Loucy (cell line): ENCODE measurements at regions not wholly inside any gene's neighbourhood (a gene's known extent, or its start where the extent isn't known, plus 50 kb on each side); places are given as distances from the start of the nearest gene placed in this dataset.

ENCODE experiments used
- H2AFZ ChIP-seq: fragments of 200-600 bp; sonication (generic); 2 replicates; pipeline ENCODE4 v1.6.0; 2016; ENCODE audit warnings: antibody characterized with exemption, mild to moderate bottlenecking, low read length, moderate library complexity
- H3F3A ChIP-seq: fragments of 200-600 bp; 2 replicates; pipeline ENCODE4 v1.6.0; 2016; ENCODE audit warnings: antibody characterized with exemption, low read depth, mild to moderate bottlenecking
- H3K27me3 ChIP-seq: fragments of 200-600 bp; sonication (generic); 2 replicates; pipeline ENCODE4 v1.6.1; 2014; ENCODE audit warnings: low read length, mild to moderate bottlenecking; ENCODE audit not compliant: insufficient read depth, poor library complexity, severe bottlenecking
- H3K36me3 ChIP-seq: fragments of 200-600 bp; sonication (generic); 2 replicates; pipeline ENCODE4 v1.6.1; 2016; ENCODE audit warnings: low read length; ENCODE audit not compliant: insufficient read depth
- H3K4me1 ChIP-seq: fragments of 200-600 bp; sonication (generic); 2 replicates; pipeline ENCODE4 v1.5.1; 2014; ENCODE audit warnings: low read length, mild to moderate bottlenecking; ENCODE audit not compliant: insufficient read depth, poor library complexity, severe bottlenecking
- H3K4me2 ChIP-seq: fragments of 200-600 bp; sonication (generic); 2 replicates; pipeline ENCODE4 v1.6.0; 2014; ENCODE audit warnings: antibody characterized with exemption, low read length, low read depth, mild to moderate bottlenecking; ENCODE audit not compliant: poor library complexity, severe bottlenecking
- H3K4me3 ChIP-seq: fragments of 200-600 bp; sonication (generic); 2 replicates; pipeline ENCODE4 v1.5.1; 2014; ENCODE audit warnings: low read length, mild to moderate bottlenecking, mixed read lengths; ENCODE audit not compliant: poor library complexity, severe bottlenecking
- H3K79me2 ChIP-seq: fragments of 200-600 bp; sonication (generic); 2 replicates; pipeline ENCODE4 v1.6.1; 2014; ENCODE audit warnings: low read length; ENCODE audit not compliant: insufficient read depth
- H3K9ac ChIP-seq: fragments of 200-600 bp; sonication (generic); 2 replicates; pipeline ENCODE4 v1.6.0; 2014; ENCODE audit warnings: mild to moderate bottlenecking, low read depth, low read length, moderate library complexity; ENCODE audit not compliant: poor library complexity, severe bottlenecking
- H3K9me2 ChIP-seq: fragments of 200-600 bp; sonication (generic); replicated peaks from 2 replicates; pipeline ENCODE4 v1.6.1; 2016; ENCODE audit warnings: low read depth, low read length, mixed read lengths
- H3K9me3 ChIP-seq: fragments of 200-600 bp; sonication (generic); 2 replicates; pipeline ENCODE4 v1.6.1; 2014; ENCODE audit warnings: mild to moderate bottlenecking, antibody characterized with exemption, low read length, low read depth; ENCODE audit not compliant: insufficient read depth
- H4K20me1 ChIP-seq: fragments of 200-600 bp; sonication (generic); 2 replicates; pipeline ENCODE4 v1.6.0; 2014; ENCODE audit warnings: antibody characterized with exemption, low read length, mild to moderate bottlenecking; ENCODE audit not compliant: insufficient read depth, poor library complexity, severe bottlenecking
- EZH2phosphoT487 ChIP-seq: fragments of 200-600 bp; IDR thresholded peaks from 2 replicates; pipeline ENCODE4 v1.6.1; 2018; ENCODE audit warnings: antibody characterized with exemption, mild to moderate bottlenecking, moderate library complexity, borderline replicate concordance
- TF ChIP-seq, protein P1 (sequence below): fragments of 200-600 bp; sonication (generic); conservative IDR thresholded peaks from 2 replicates; pipeline ENCODE4 v1.5.1; 2014; ENCODE audit warnings: mild to moderate bottlenecking, antibody characterized with exemption, low read length

DNA sequence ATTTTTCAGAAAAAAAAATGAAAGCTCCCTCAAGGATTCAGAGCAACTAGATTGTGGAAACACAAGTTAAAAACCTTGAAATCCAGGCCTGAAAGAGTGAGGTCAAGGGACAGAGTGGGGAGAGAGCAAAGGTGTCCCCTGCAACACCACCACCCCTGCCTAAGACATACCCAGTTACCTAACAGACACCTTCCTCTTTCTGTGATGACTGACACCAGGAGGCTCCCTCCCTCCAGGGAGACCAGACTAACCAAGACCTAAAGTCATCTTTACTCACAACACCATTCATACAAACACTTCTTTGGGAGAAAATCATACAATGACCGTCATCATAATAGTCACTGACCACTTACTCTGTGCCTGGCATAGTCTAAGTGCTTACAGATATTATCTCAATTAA lies 151.8 kb upstream of the NABP1 start:
- Histone ChIP-seq H2AFZ (no peak overlapping the region), H3K9ac (no peak overlapping the region), H3K27me3 (no peaks in the 10 kb centered on the region), H3K79me2 (no peaks in the 10 kb centered on the region), H3K9me3 (no peaks in the 10 kb centered on the region), H3K36me3 (no peaks in the 10 kb centered on the region), H3F3A (no peaks in the 10 kb centered on the region), H3K4me1 (no peaks in the 10 kb centered on the region), H3K4me3 (no peak overlapping the region), H4K20me1 (no peaks in the 10 kb centered on the region), H3K4me2 (no peak overlapping the region), H3K9me2 (no peaks in the 10 kb centered on the region)
- TF ChIP-seq, protein P1, sequence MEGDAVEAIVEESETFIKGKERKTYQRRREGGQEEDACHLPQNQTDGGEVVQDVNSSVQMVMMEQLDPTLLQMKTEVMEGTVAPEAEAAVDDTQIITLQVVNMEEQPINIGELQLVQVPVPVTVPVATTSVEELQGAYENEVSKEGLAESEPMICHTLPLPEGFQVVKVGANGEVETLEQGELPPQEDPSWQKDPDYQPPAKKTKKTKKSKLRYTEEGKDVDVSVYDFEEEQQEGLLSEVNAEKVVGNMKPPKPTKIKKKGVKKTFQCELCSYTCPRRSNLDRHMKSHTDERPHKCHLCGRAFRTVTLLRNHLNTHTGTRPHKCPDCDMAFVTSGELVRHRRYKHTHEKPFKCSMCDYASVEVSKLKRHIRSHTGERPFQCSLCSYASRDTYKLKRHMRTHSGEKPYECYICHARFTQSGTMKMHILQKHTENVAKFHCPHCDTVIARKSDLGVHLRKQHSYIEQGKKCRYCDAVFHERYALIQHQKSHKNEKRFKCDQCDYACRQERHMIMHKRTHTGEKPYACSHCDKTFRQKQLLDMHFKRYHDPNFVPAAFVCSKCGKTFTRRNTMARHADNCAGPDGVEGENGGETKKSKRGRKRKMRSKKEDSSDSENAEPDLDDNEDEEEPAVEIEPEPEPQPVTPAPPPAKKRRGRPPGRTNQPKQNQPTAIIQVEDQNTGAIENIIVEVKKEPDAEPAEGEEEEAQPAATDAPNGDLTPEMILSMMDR, result no peak
- TF ChIP-seq EZH2phosphoT487, result no peak

DNA sequence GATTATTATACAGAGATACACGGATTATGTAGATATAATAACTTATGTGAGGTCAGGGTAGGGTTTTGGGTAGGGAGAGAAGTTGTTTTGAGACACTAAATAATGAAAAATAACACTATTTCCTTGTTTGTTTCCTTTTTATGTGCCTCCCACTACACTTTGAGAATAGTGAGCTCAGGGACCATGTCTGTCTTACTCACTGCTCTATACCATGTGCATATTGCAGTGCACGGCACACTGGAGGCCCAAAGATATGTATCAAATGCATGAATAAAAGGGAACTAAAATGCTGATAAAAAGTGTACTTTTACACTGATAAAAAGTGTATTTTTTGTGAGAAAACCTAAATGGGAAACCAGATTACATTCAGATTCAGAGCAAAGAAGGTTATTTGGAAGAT lies 151.4 kb upstream of the NABP1 start:
- H2AFZ ChIP-seq, result no peak overlapping the region
- no peak overlapping the region for H3K4me3 ChIP-seq
- no peaks in the 10 kb centered on the region for H3K36me3 ChIP-seq
- no peaks in the 10 kb centered on the region for H3F3A ChIP-seq
- H3K9me2 ChIP-seq, result no peaks in the 10 kb centered on the region
- H4K20me1 ChIP-seq, result no peaks in the 10 kb centered on the region
- no peaks in the 10 kb centered on the region for H3K9me3 ChIP-seq
- no peak for TF ChIP-seq EZH2phosphoT487
- TF ChIP-seq, protein P1, result no peak
- H3K4me2 ChIP-seq, result no peak overlapping the region
- no peak overlapping the region for H3K9ac ChIP-seq
- H3K79me2 ChIP-seq, result no peaks in the 10 kb centered on the region
- H3K4me1 ChIP-seq, result no peaks in the 10 kb centered on the region
- H3K27me3 ChIP-seq, result no peaks in the 10 kb centered on the region

DNA sequence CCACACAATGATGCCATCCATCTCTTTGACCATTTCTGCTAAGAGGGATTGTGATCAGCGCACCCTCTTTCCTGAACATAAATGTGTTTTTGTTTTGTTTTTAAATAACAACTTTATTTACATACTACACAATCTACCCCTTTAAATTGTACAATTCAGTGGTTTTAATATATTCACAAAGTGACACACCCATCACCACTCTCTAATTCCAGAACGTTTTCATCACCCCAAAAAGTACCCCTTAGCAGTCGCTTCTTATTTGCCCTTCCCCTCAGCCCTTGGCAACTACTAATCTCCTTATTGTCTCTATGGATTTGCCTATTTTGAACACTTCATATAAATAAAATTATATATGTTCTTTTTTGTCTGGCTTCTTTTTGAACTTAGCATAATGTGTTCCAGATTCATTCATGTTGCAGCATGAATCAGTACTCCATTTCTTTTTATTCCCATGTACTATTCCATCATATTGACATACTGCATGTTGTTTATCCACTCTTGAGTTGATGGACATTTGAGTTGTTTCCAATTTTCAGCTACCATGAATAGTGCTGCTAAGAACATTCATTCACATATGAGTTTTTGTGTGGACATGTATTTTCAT lies 150.9 kb upstream of the NABP1 start:
- H3K4me1 ChIP-seq, result no peaks in the 10 kb centered on the region
- no peaks in the 10 kb centered on the region for H3K9me3 ChIP-seq
- no peaks in the 10 kb centered on the region for H3K36me3 ChIP-seq
- no peak overlapping the region for H3K4me2 ChIP-seq
- H4K20me1 ChIP-seq, result no peaks in the 10 kb centered on the region
- no peaks in the 10 kb centered on the region for H3F3A ChIP-seq
- no peak overlapping the region for H2AFZ ChIP-seq
- H3K27me3 ChIP-seq, result no peaks in the 10 kb centered on the region
- H3K4me3 ChIP-seq, result no peak overlapping the region
- H3K9me2 ChIP-seq, result no peaks in the 10 kb centered on the region
- H3K9ac ChIP-seq, result no peak overlapping the region
- no peaks in the 10 kb centered on the region for H3K79me2 ChIP-seq
- no peak for TF ChIP-seq EZH2phosphoT487
- TF ChIP-seq, protein P1, result no peak
